HepG2 (cell line): ENCODE measurements at regions not wholly inside any gene's neighbourhood (a gene's known extent, or its start where the extent isn't known, plus 50 kb on each side); places are given as distances from the start of the nearest gene placed in this dataset.

Experiments
- NFIC ChIP-seq: IDR thresholded peaks from 2 replicates; pipeline ENCODE4 v1.6.1; 2012; ENCODE audit warnings: mild to moderate bottlenecking, low read length, inconsistent platforms
- RAD21 ChIP-seq: fragments of 450-650 bp; formaldehyde crosslinking; IDR thresholded peaks from 2 replicates; pipeline ENCODE4 v1.5.0; 2020; ENCODE audit warnings: mild to moderate bottlenecking
- TF ChIP-seq, protein P1 (sequence below): sonication (generic); formaldehyde crosslinking; IDR thresholded peaks from 2 replicates; pipeline ENCODE4 v1.5.0; 2020; ENCODE audit warnings: mild to moderate bottlenecking, missing genetic modification reagents, moderate library complexity
- TF ChIP-seq, protein P2 (sequence below): sonication (generic); formaldehyde crosslinking; IDR thresholded peaks from 2 replicates; pipeline ENCODE4 v1.4.0; 2020; ENCODE audit warnings: missing genetic modification reagents, mild to moderate bottlenecking, borderline replicate concordance

DNA sequence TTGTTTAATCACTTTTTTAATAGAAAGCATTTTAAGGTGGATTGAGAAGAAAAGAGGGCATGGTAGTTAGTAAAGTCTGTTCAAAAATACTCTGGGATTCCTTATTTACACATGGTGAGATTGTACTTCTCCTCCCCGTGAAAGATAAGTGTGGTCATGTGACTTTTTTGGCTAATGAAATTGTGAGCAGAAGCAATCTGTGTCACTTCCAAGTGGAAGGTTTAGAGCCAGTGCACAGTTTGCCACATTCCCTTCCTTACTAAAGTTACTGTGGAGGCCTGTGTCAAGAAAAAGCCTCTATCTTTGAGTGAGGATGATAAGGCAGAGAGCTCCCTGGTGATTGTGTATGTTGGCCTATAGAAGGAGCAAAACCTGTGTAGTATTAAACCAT lies 471.3 kb downstream of the OMA1 start:
- TF ChIP-seq NFIC (no peak), RAD21 (CRISPR knock-in tag) (no peak)
- TF ChIP-seq, protein P1, sequence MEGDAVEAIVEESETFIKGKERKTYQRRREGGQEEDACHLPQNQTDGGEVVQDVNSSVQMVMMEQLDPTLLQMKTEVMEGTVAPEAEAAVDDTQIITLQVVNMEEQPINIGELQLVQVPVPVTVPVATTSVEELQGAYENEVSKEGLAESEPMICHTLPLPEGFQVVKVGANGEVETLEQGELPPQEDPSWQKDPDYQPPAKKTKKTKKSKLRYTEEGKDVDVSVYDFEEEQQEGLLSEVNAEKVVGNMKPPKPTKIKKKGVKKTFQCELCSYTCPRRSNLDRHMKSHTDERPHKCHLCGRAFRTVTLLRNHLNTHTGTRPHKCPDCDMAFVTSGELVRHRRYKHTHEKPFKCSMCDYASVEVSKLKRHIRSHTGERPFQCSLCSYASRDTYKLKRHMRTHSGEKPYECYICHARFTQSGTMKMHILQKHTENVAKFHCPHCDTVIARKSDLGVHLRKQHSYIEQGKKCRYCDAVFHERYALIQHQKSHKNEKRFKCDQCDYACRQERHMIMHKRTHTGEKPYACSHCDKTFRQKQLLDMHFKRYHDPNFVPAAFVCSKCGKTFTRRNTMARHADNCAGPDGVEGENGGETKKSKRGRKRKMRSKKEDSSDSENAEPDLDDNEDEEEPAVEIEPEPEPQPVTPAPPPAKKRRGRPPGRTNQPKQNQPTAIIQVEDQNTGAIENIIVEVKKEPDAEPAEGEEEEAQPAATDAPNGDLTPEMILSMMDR: no peak
- TF ChIP-seq, protein P2, sequence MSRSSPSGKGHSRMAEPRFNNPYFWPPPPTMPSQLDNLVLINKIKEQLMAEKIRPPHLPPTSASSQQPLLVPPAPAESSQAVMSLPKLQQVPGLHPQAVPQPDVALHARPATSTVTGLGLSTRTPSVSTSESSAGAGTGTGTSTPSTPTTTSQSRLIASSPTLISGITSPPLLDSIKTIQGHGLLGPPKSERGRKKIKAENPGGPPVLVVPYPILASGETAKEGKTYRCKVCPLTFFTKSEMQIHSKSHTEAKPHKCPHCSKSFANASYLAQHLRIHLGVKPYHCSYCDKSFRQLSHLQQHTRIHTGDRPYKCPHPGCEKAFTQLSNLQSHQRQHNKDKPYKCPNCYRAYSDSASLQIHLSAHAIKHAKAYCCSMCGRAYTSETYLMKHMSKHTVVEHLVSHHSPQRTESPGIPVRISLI: no peak
